ENCODE measurements at regions not wholly inside any gene's neighbourhood (a gene's known extent, or its start where the extent isn't known, plus 50 kb on each side); places are given as distances from the start of the nearest gene placed in this dataset.

DNA sequence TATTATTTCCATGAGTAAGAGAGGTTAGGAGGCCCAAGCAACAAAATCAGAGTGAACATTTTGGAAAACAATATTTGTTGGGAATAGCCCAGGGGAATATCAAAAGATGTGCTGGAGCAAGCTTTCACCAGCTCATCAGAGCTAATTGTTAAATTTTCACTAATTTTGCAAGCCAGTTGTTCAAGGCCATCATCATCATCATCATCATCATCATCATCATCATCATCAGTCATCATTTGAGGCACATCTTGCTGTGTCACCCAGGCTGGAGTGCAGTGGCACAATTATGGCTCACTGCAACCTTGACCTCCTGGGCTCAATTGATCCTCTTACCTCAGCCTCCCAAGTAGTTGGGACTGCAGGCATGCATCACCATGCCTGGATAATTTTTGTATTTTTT is 350.5 kb upstream of the MEF2C start:
- H3K4me1 ChIP-seq: no peaks in the 10 kb centered on the region
- TF ChIP-seq, protein P1, sequence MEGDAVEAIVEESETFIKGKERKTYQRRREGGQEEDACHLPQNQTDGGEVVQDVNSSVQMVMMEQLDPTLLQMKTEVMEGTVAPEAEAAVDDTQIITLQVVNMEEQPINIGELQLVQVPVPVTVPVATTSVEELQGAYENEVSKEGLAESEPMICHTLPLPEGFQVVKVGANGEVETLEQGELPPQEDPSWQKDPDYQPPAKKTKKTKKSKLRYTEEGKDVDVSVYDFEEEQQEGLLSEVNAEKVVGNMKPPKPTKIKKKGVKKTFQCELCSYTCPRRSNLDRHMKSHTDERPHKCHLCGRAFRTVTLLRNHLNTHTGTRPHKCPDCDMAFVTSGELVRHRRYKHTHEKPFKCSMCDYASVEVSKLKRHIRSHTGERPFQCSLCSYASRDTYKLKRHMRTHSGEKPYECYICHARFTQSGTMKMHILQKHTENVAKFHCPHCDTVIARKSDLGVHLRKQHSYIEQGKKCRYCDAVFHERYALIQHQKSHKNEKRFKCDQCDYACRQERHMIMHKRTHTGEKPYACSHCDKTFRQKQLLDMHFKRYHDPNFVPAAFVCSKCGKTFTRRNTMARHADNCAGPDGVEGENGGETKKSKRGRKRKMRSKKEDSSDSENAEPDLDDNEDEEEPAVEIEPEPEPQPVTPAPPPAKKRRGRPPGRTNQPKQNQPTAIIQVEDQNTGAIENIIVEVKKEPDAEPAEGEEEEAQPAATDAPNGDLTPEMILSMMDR (IDR thresholded peaks at IDR 0.05): no peak

GRCh38 chr5:89232139-89232603 is 349.2 kb upstream of the MEF2C start:
- TF ChIP-seq, protein P1 (IDR thresholded peaks at IDR 0.05): no peak

More for the DNA sequence above, 350.5 kb upstream of the MEF2C start:
- H3K36me3 ChIP-seq (ENCODE audit: control insufficient read depth, insufficient read depth, low read length): no peaks in the 10 kb centered on the region
- no peak overlapping the region for H2AFZ ChIP-seq
- H3K27ac ChIP-seq: no peak overlapping the region
- no peaks in the 10 kb centered on the region for H3K79me2 ChIP-seq
- no peaks in the 10 kb centered on the region for H3K27me3 ChIP-seq (ENCODE audit: control insufficient read depth, insufficient read depth, low read length)
- H3K4me3 ChIP-seq (ENCODE audit: low read depth, low read length): no peak overlapping the region
- no peak overlapping the region for H3K9ac ChIP-seq
- H3K9me3 ChIP-seq (ENCODE audit: control insufficient read depth, low read length): no peaks in the 10 kb centered on the region
- H3K4me2 ChIP-seq (ENCODE audit: low read length): no peak overlapping the region

GRCh38 chr5:89230178-89230577 is 347.2 kb upstream of the MEF2C start:
- Histone ChIP-seq H2AFZ (no peak overlapping the region), H3K79me2 (no peaks in the 10 kb centered on the region), H3K27ac (no peak overlapping the region), H3K27me3 (ENCODE audit: control insufficient read depth, insufficient read depth, low read length) (no peaks in the 10 kb centered on the region), H3K4me3 (ENCODE audit: low read depth, low read length) (no peak overlapping the region), H3K36me3 (ENCODE audit: control insufficient read depth, insufficient read depth, low read length) (no peaks in the 10 kb centered on the region), H3K4me2 (ENCODE audit: low read length) (no peak overlapping the region), H3K9ac (no peak overlapping the region), H3K4me1 (no peaks in the 10 kb centered on the region), H3K9me3 (ENCODE audit: control insufficient read depth, low read length) (no peaks in the 10 kb centered on the region)
- TF ChIP-seq, protein P1 (IDR thresholded peaks at IDR 0.05): no peak

More at GRCh38 chr5:89232139-89232603, 349.2 kb upstream of the MEF2C start:
- H3K9me3 ChIP-seq (ENCODE audit: control insufficient read depth, low read length): no peaks in the 10 kb centered on the region
- no peaks in the 10 kb centered on the region for H3K4me1 ChIP-seq
- no peaks in the 10 kb centered on the region for H3K27me3 ChIP-seq (ENCODE audit: control insufficient read depth, insufficient read depth, low read length)
- H3K27ac ChIP-seq: no peak overlapping the region
- H3K36me3 ChIP-seq (ENCODE audit: control insufficient read depth, insufficient read depth, low read length): no peaks in the 10 kb centered on the region
- H2AFZ ChIP-seq: no peak overlapping the region
- H3K4me3 ChIP-seq (ENCODE audit: low read depth, low read length): no peak overlapping the region
- no peaks in the 10 kb centered on the region for H3K79me2 ChIP-seq
- no peak overlapping the region for H3K4me2 ChIP-seq (ENCODE audit: low read length)
- H3K9ac ChIP-seq: no peak overlapping the region

- H2AFZ ChIP-seq: no peak overlapping the region
- no peaks in the 10 kb centered on the region for H3K9me3 ChIP-seq (ENCODE audit: control insufficient read depth, low read length)
- no peak overlapping the region for H3K9ac ChIP-seq
- H3K4me2 ChIP-seq (ENCODE audit: low read length): no peak overlapping the region
- no peaks in the 10 kb centered on the region for H3K27me3 ChIP-seq (ENCODE audit: control insufficient read depth, insufficient read depth, low read length)
- TF ChIP-seq, protein P1 (IDR thresholded peaks at IDR 0.05): no peak
- H3K4me1 ChIP-seq: no peaks in the 10 kb centered on the region
- no peak overlapping the region for H3K4me3 ChIP-seq (ENCODE audit: low read depth, low read length)
- H3K36me3 ChIP-seq (ENCODE audit: control insufficient read depth, insufficient read depth, low read length): no peaks in the 10 kb centered on the region
- H3K27ac ChIP-seq: no peak overlapping the region
- H3K79me2 ChIP-seq: no peaks in the 10 kb centered on the region
Observed at GRCh38 chr5:89229331-89230070, 346.5 kb upstream of the MEF2C start.

DNA sequence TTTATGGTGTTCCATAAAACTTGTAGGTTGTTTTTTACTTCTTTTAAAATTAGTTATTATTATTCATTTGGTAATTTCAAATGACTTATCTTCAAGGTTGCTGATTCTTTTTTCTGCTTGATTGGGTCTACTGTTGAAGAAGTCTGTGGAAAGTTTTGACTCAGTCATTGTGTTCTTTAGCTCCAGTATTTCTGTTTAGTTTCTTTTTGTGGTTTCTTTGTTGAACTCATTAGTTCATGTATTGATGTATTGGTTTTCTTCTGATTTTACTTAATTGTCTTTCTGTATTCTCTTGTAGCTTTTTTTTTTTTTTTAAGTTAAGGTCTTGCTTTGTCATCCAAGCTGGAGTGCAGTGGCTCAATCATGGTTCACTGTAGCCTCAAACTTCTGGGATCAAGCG is 345.4 kb upstream of the MEF2C start:
- H3K4me1 ChIP-seq: no peaks in the 10 kb centered on the region
- no peaks in the 10 kb centered on the region for H3K9me3 ChIP-seq (ENCODE audit: control insufficient read depth, low read length)
- no peaks in the 10 kb centered on the region for H3K79me2 ChIP-seq
- no peak overlapping the region for H3K4me2 ChIP-seq (ENCODE audit: low read length)
- no peak overlapping the region for H3K27ac ChIP-seq
- H3K9ac ChIP-seq: no peak overlapping the region
- H3K36me3 ChIP-seq (ENCODE audit: control insufficient read depth, insufficient read depth, low read length): no peaks in the 10 kb centered on the region
- no peak overlapping the region for H2AFZ ChIP-seq
- H3K4me3 ChIP-seq (ENCODE audit: low read depth, low read length): no peak overlapping the region
- no peaks in the 10 kb centered on the region for H3K27me3 ChIP-seq (ENCODE audit: control insufficient read depth, insufficient read depth, low read length)
- TF ChIP-seq, protein P1 (IDR thresholded peaks at IDR 0.05): no peak

All from parathyroid adenoma (tissue), 2 donors.